SKM-1 treated with dmso at 0.1 percent for 144 hours (cell line): ENCODE measurements at regions not wholly inside any gene's neighbourhood (a gene's known extent, or its start where the extent isn't known, plus 50 kb on each side); places are given as distances from the start of the nearest gene placed in this dataset.
A peak's percentile ranks its signal among the peaks of the same experiment; 100 is the strongest.
"Not testable (repeated sequence)": the region's sequence is repeated elsewhere in the genome, so short reads cannot be mapped to it uniquely, and the experiment has no call there.

Experiments used
- DNase-seq: peaks from one replicate; lab custom pipeline; 2025; ENCODE audit not compliant: unreplicated experiment; lab: John Stamatoyannopoulos, UW

DNA sequence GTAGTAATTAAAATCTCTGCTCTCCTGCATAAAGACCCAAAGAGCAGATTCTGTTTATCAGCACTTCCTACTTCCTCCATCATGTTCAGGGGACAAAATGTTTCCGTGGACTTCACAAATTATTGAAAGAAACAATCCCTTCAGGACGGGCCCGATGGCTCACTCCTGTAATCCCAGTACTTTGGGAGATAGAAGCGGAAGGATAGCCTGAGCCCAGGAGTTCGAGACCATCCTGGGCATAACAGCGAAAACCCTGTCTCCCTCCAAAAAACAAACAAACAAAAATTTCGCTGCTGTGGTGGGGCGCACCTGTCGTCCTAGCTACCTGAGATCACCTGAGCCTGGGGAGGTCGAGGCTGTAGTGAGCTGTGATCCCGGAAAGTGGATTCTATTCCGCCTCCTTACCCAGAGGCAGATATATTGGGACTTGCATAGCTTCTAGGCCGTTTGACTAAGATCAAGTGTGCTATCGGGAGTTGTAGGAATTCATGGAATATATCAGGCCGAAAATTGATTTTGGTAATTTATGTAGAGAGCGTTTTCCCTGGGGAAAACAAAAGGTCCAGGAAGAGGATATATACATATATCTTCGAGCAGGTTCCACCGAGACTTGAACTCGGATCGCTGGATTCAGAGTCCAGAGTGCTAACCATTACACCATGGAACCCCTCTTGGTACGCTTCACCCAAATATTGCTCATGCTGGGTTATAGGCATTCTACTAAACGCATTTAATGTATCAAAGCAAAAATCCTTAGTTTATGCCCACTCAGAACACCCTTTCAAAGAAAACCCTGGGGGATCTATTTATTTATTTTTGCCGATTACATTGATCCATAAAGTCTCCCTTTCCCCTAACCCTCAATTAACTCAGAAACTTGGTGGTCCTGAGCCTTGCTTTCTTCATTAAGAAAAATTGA, 74.5 kb upstream of the ZNF184 start:
- DNase-seq: peak; percentile 26

DNA sequence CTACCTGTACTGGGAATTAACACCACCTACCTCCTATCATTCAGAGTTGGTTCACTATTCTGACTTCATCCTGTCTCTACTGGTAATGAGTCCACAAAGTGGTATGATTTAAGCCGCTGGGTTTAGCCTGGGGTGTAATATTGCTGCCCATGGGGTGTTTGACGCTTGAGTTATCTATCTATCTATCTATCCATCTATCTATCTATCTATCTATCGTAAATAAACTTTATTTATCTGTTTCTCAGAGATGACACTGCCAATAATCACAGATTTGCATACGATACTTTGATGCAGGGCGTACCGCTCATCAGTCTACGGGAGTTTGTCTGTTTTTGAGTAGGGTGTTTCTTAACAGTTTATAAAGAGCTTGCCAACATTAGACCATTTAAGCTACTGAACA, 73.6 kb upstream of the ZNF184 start:
- no peak for DNase-seq

DNA sequence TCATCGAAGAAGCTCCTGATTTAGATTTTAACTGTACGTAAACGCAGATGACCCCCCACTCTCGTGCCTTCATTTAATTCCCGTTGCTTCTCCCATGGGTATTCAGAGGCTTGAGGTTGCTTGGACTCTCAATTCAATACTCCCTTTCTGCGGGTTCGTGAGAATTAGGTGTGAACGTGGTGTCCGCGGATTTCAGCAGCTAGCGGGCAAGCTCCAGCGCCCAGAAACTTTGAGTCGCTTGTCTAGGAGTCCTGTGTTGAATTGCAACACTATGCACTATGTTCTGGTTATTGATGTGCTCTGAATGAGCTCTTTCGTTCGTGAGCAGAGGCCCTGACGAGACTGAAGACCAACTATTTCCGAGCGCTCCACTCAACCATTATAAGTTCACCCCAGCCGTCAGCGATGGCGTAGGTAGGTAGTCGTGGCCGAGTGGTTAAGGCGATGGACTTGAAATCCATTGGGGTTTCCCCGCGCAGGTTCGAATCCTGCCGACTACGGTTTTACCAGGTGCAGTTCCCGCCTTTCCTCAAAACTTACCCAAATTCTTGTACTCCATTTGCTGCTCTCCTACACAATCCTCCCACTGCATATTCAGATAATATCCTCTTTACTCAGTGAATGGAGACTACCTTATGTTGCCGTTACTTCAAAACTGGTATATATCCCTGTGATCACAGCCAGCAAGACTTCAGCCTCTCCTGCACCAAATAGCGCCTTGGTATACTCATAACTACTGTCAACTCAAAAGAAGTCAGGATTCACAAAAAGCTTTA, 72.6 kb upstream of the ZNF184 start:
- DNase-seq: no peak

DNA sequence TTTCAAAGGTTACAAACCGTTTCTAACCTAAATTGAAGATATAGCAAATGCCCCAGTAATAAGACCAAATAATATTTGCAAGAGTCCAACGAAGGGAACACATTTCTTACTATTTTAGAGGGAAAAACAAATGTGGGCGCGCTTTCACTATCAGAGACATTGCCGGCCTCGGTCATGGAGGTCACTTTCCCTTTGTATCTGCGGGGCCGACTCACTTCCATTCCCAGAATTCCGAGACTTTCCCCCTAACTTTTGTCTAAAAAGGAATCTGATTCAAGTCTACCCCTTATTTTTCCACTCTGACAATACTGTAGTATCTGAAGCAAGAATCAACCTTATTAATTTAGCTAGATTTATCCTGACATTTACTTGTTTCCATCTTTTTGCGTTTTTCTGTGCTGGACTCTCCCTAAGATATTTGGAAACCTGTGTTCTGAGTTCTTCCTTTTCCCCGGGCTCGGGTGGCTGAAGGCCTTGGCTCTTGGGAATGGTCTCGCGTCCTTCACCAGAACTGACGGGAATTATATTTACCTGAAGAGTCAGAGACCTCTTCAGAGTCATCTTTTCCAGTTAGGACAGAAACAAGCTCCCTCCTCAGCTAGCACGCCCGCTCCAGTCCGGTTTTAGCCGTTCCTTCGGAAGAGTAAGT, 71.8 kb upstream of the ZNF184 start:
- no peak for DNase-seq

DNA sequence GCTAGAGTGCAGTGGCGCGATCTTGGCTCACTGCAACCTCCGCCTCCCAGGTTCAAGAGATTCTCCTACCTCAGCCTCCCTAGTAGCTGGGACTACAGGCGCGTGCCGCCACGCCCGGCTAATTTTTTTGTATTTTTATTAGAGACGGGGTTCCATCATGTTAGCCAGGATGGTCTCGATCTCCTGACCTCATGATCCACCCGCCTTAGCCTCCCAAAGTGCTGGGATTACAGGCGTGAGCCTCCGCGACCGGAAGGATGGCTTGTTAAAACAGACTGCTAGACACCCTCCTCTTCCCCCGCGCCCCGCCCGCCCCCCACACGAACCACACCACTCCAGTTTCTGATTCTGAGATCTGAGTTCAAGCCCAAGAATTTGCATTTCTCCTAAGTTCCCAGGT, 71.2 kb upstream of the ZNF184 start:
- not testable (repeated sequence) for DNase-seq

DNA sequence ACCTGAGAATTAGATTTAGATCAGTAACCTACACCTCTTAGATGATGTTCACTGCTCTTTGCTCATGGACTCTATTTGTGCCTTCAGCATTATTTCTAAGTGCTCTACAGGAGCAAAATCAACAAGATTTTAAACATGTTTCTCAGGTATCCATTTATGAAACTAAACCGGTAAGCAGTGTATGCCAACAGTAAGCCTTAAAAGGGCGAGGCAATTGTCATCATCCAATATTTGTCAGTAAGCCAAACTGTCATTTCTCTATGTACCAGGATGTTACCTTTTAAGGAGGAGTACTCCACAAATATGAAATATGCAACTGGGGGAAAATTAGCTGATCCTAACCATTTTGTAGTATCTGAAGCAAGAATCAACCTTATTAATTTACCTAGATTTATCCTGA, 69.6 kb upstream of the ZNF184 start:
- no peak for DNase-seq

- no peak for DNase-seq
Measured at GRCh38 chr6:27541933-27542297, 69.0 kb upstream of the ZNF184 start.

- DNase-seq: no peak
Measured at GRCh38 chr6:27541212-27541932, 68.5 kb upstream of the ZNF184 start.

- no peak for DNase-seq
Measured at GRCh38 chr6:27539551-27539950, 66.6 kb upstream of the ZNF184 start.

DNA sequence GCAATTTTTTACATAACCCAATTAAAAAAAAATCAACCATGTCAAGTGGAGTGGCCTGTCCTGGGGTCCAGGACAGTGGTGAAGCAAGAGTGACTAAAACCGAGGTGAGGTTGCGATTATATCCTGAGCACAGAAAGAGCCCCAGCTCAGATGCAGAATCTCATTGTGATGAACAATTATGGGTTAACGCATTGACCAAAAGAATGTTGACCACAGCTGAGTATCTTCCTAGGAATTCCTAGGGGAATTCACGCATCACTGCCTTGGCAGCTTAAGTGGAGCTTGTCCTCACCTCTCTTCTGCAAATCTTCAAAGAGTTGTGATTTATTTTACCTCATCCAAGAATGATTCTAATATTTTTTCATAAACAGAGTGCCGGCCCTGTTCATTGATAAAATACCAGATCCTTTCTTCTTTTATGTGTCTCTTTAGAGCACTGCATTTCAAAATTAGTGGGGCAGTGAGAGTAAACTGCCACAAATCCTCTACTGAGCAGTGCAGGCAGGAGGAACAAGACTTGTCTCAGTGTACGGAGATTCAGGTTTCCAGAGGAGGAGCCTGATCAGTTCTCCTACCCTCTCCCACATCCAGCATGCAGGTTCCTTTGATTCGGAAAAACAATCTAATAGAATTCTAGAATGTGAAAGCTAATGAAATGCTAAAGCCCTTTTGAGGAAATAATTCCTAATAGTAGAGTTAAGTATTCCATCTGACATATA, 60.1 kb upstream of the ZNF184 start:
- no peak for DNase-seq

DNA sequence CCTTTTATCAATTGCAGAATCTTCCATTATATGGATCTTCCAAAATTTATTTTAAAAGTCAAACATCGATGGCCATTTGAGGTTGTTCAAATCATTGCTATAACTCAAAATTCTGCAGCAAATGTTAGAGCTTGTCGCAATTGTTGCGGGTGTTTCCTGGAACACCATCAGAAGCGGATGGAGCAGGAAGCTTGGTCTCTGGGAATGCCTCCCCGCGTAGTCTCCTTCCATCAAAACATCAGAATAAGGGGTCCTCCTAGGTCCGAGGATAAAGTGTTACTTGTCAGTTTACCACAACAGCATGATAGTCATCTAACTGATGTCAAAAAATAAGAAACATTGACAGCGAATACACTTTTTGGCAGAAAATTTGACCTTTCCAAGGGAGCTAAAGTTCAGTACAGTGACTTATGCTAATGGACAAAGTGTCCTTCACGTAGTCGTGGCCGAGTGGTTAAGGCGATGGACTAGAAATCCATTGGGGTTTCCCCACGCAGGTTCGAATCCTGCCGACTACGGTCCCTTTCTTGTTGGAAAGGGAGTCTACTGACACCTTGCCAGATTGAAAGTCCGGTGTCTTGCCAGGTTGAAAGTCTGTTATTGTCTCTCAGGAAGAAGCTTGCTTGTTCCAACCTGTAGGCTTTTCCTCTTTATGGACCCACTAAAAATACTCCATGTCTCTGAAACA, 59.0 kb upstream of the ZNF184 start:
- DNase-seq: no peak

GRCh38 chr6:27529796-27530195, 56.9 kb upstream of the ZNF184 start:
- DNase-seq: not testable (repeated sequence)

GRCh38 chr6:27528714-27529113, 55.8 kb upstream of the ZNF184 start:
- DNase-seq: no peak
